Testis (tissue), 2 donors: ENCODE measurements at regions not wholly inside any gene's neighbourhood (a gene's known extent, or its start where the extent isn't known, plus 50 kb on each side); places are given as distances from the start of the nearest gene placed in this dataset.

Experiments
- CTCF ChIP-seq, 3 experiments: fragments of 450-650 bp in 2 of 3; fragments of 200-600 bp in 1 of 3; sonication (generic) in 1 of 3; IDR thresholded peaks; one replicate each; pipeline ENCODE4 v1.5.1; 2016 to 2019; ENCODE audit warnings: antibody characterized with exemption in 3 of 3, mild to moderate bottlenecking in 2 of 3, moderate library complexity in 1 of 3
- POLR2A ChIP-seq: fragments of 450-650 bp; IDR thresholded peaks from one replicate; pipeline ENCODE4 v1.6.1; 2017; ENCODE audit warnings: antibody characterized with exemption, mild to moderate bottlenecking, moderate library complexity

- TF ChIP-seq CTCF (IDR thresholded peaks at IDR 0.05) (no peak), POLR2A (no peak)
These were observed 329.5 kb downstream of the DEPDC1B start for GRCh38 chr5:60370508-60370907.
